ENCODE measurements at regions not wholly inside any gene's neighbourhood (a gene's known extent, or its start where the extent isn't known, plus 50 kb on each side); places are given as distances from the start of the nearest gene placed in this dataset.

GRCh38 chr6:148231572-148231971, 111.1 kb upstream of the SASH1 start:
- no peak for TF ChIP-seq SP1 (IDR thresholded peaks at IDR 0.05; ENCODE audit: low read depth, low read length)
- TF ChIP-seq CTCF (IDR thresholded peaks at IDR 0.05; ENCODE audit: control extremely low read depth in 1 of 3, insufficient read depth in 1 of 3, low read depth in 1 of 3, low read length in 3 of 3): no peak
- TF ChIP-seq CBX5 (IDR thresholded peaks at IDR 0.05; ENCODE audit: low read depth, low read length): no peak
- TF ChIP-seq EZH2 (IDR thresholded peaks at IDR 0.05; ENCODE audit: low read depth, low read length, severe bottlenecking): no peak
- TF ChIP-seq TAF1 (IDR thresholded peaks at IDR 0.05; ENCODE audit: low read depth, low read length): no peak
- no peak for TF ChIP-seq EGR1 (IDR thresholded peaks at IDR 0.05; ENCODE audit: borderline replicate concordance, low read depth, low read length)
- no peak for TF ChIP-seq POLR2A (IDR thresholded peaks at IDR 0.05; ENCODE audit: control extremely low read depth in 1 of 2, low read depth in 2 of 2, low read length in 2 of 2)
- TF ChIP-seq TAF7 (optimal IDR thresholded peaks at IDR 0.05; ENCODE audit: borderline replicate concordance, low read depth, low read length): no peak
- TF ChIP-seq ASH2L (IDR thresholded peaks at IDR 0.05; ENCODE audit: low read length): no peak
- TF ChIP-seq MAX (IDR thresholded peaks at IDR 0.05): no peak
- TF ChIP-seq SAP30 (IDR thresholded peaks at IDR 0.05; ENCODE audit: insufficient read depth, insufficient replicate concordance, low read length): no peak
- no peak for TF ChIP-seq RAD21 (IDR thresholded peaks at IDR 0.05 in 1 of 2, conservative IDR thresholded peaks at IDR 0.05 in 1 of 2; ENCODE audit: low read depth in 2 of 2, low read length in 2 of 2)
- TF ChIP-seq SUZ12 (IDR thresholded peaks at IDR 0.05; ENCODE audit: low read length): no peak

All from H1 (cell line).